IMR-90 (cell line): ENCODE measurements at regions not wholly inside any gene's neighbourhood (a gene's known extent, or its start where the extent isn't known, plus 50 kb on each side); places are given as distances from the start of the nearest gene placed in this dataset.

Source experiments
- ATAC-seq: fragments of 200-7000 bp; cut with Tn5 transposase; 2 replicates; pipeline ENCODE4 v1.9.1; 2020; ENCODE audit warnings: low read depth, mild to moderate bottlenecking, moderate library complexity
- BruUV-seq: library from RNA; stranded (reverse); fragments of 400-500 nt; replicated peaks from 2 replicates; lab custom pipeline; 2021; lab: Mats Ljungman, UMichigan
- CTCF ChIA-PET: fragments of 300-600 bp; formaldehyde crosslinking; extraction: SDS; loops from one replicate; lab custom pipeline; 2021; ENCODE audit warnings: antibody characterized with exemption; lab: Yijun Ruan, JAX
- POLR2A ChIA-PET: fragments of 300-600 bp; sonication (Branson Sonifier 250); formaldehyde crosslinking; loops from one replicate; lab custom pipeline; 2022; ENCODE audit warnings: antibody characterized with exemption; ENCODE audit not compliant: unreplicated experiment; lab: Charles Lee
- DNase-seq: peaks from one replicate; pipeline ENCODE4 v3.0.0; 2013
- H2AFZ ChIP-seq: replicated peaks from 2 replicates; pipeline ENCODE3; 2013; ENCODE audit warnings: low read length, mild to moderate bottlenecking; ENCODE audit not compliant: poor library complexity
- H2AK5ac ChIP-seq: 2 replicates; pipeline ENCODE4 v1.6.1; 2013; ENCODE audit warnings: low read depth, low read length, inconsistent platforms
- H2AK9ac ChIP-seq: replicated peaks from 2 replicates; pipeline ENCODE3; 2013; ENCODE audit warnings: mild to moderate bottlenecking, low read depth, low read length, moderate library complexity; ENCODE audit not compliant: poor library complexity
- H2BK120ac ChIP-seq: 2 replicates; pipeline ENCODE4 v1.6.1; 2013; ENCODE audit warnings: low read depth, low read length, inconsistent platforms
- H2BK15ac ChIP-seq: 3 replicates; pipeline ENCODE4 v1.6.1; 2013; ENCODE audit warnings: low read depth, low read length, inconsistent platforms
- H2BK20ac ChIP-seq: 2 replicates; pipeline ENCODE4 v1.6.1; 2013; ENCODE audit warnings: low read depth, mild to moderate bottlenecking, inconsistent platforms, low read length, moderate library complexity
- H2BK5ac ChIP-seq: 2 replicates; pipeline ENCODE4 v1.6.1; 2013; ENCODE audit warnings: mild to moderate bottlenecking, low read depth, low read length, inconsistent platforms; ENCODE audit not compliant: poor library complexity, severe bottlenecking
- H3K14ac ChIP-seq: replicated peaks from 2 replicates; pipeline ENCODE4 v1.6.1; 2013; ENCODE audit warnings: low read depth, low read length, inconsistent platforms
- H3K18ac ChIP-seq: 2 replicates; pipeline ENCODE4 v1.6.1; 2013; ENCODE audit warnings: low read depth, low read length, control low read depth
- H3K23ac ChIP-seq: 2 replicates; pipeline ENCODE4 v1.6.1; 2013; ENCODE audit warnings: low read depth, low read length, inconsistent platforms
- H3K27ac ChIP-seq: 2 replicates; pipeline ENCODE4 v1.5.1; 2013; ENCODE audit warnings: mild to moderate bottlenecking, control low read depth, low read length; ENCODE audit not compliant: insufficient read depth
- H3K27me3 ChIP-seq: 2 replicates; pipeline ENCODE4 v1.6.1; 2013; ENCODE audit warnings: low read length; ENCODE audit not compliant: control insufficient read depth, insufficient read depth
- H3K36me3 ChIP-seq: 2 replicates; pipeline ENCODE4 v1.6.1; 2013; ENCODE audit warnings: low read length, mixed read lengths; ENCODE audit not compliant: control insufficient read depth, insufficient read depth
- H3K4ac ChIP-seq: 2 replicates; pipeline ENCODE4 v1.6.1; 2013; ENCODE audit warnings: low read depth, low read length, inconsistent platforms
- H3K4me1 ChIP-seq: 2 replicates; pipeline ENCODE4 v1.6.1; 2013; ENCODE audit warnings: low read length, mixed read lengths; ENCODE audit not compliant: control insufficient read depth, insufficient read depth
- H3K4me2 ChIP-seq: 2 replicates; pipeline ENCODE4 v1.6.1; 2013; ENCODE audit warnings: low read depth, mild to moderate bottlenecking, control low read depth, low read length, moderate library complexity
- H3K4me3 ChIP-seq: 2 replicates; pipeline ENCODE4 v1.5.1; 2013; ENCODE audit warnings: low read depth, mild to moderate bottlenecking, control low read depth, low read length, moderate library complexity; ENCODE audit not compliant: insufficient read depth
- H3K56ac ChIP-seq: 2 replicates; pipeline ENCODE4 v1.6.1; 2013; ENCODE audit warnings: low read length, inconsistent platforms; ENCODE audit not compliant: insufficient read depth; ENCODE audit errors: extremely low read depth
- H3K79me1 ChIP-seq, 2 experiments: 2 replicates each; pipeline ENCODE4 v1.6.1; 2013; ENCODE audit warnings: low read length in 2 of 2, inconsistent platforms in 1 of 2, low read depth in 1 of 2
- H3K9ac ChIP-seq: 2 replicates; pipeline ENCODE4 v1.6.1; 2013; ENCODE audit warnings: low read depth, low read length, control low read depth
- H3K9me1 ChIP-seq: 2 replicates; pipeline ENCODE4 v1.6.1; 2013; ENCODE audit warnings: low read length, inconsistent platforms; ENCODE audit not compliant: insufficient read depth
- H3K9me3 ChIP-seq: 2 replicates; pipeline ENCODE4 v1.6.1; 2013; ENCODE audit warnings: low read length; ENCODE audit not compliant: control insufficient read depth, insufficient read depth
- H4K20me1 ChIP-seq: 2 replicates; pipeline ENCODE4 v1.6.1; 2013; ENCODE audit warnings: low read length, inconsistent platforms; ENCODE audit not compliant: insufficient read depth
- H4K5ac ChIP-seq: 2 replicates; pipeline ENCODE4 v1.6.1; 2013; ENCODE audit warnings: mild to moderate bottlenecking, low read depth, low read length, control low read depth
- H4K8ac ChIP-seq, 2 experiments: 2 replicates each; pipeline ENCODE4 v1.6.1; 2013; ENCODE audit warnings: low read depth in 2 of 2, low read length in 2 of 2, control low read depth in 1 of 2, inconsistent platforms in 1 of 2
- H4K91ac ChIP-seq: 2 replicates; pipeline ENCODE4 v1.6.1; 2013; ENCODE audit warnings: low read depth, low read length, inconsistent platforms; ENCODE audit not compliant: insufficient read depth
- BHLHE40 ChIP-seq: fragments of 150-350 bp; IDR thresholded peaks from 2 replicates; pipeline ENCODE4 v1.6.1; 2016; ENCODE audit warnings: mild to moderate bottlenecking, low read depth, low read length
- CEBPB ChIP-seq: IDR thresholded peaks from 2 replicates; pipeline ENCODE4 v1.6.1; 2012; ENCODE audit warnings: low read depth, low read length, improper control_type of control experiment
- CHD1 ChIP-seq: IDR thresholded peaks from 2 replicates; pipeline ENCODE4 v1.6.1; 2012; ENCODE audit warnings: low read depth, low read length, improper control_type of control experiment
- CTCF ChIP-seq: conservative IDR thresholded peaks from 2 replicates; pipeline ENCODE4 v1.5.1; 2012; ENCODE audit warnings: mild to moderate bottlenecking, low read depth, low read length, improper control_type of control experiment
- ELK1 ChIP-seq: fragments of 150-350 bp; IDR thresholded peaks from 2 replicates; pipeline ENCODE4 v1.6.1; 2016; ENCODE audit warnings: low read depth, mild to moderate bottlenecking, low read length, moderate library complexity, borderline replicate concordance
- FOS ChIP-seq: fragments of 150-350 bp; IDR thresholded peaks from 2 replicates; pipeline ENCODE4 v1.6.1; 2016; ENCODE audit warnings: low read depth, low read length
- MAFK ChIP-seq: IDR thresholded peaks from 2 replicates; pipeline ENCODE4 v1.6.1; 2012; ENCODE audit warnings: low read depth, low read length, improper control_type of control experiment
- MAZ ChIP-seq: IDR thresholded peaks from 2 replicates; pipeline ENCODE4 v1.6.1; 2012; ENCODE audit warnings: low read depth, mild to moderate bottlenecking, low read length, improper control_type of control experiment, moderate library complexity, borderline replicate concordance
- MXI1 ChIP-seq: IDR thresholded peaks from 2 replicates; pipeline ENCODE4 v1.6.1; 2012; ENCODE audit warnings: low read depth, mild to moderate bottlenecking, low read length, moderate library complexity, borderline replicate concordance
- NFE2L2 ChIP-seq: fragments of 150-350 bp; IDR thresholded peaks from 2 replicates; pipeline ENCODE4 v1.6.1; 2016; ENCODE audit warnings: low read depth, mild to moderate bottlenecking, low read length
- POLR2A ChIP-seq: IDR thresholded peaks from 2 replicates; pipeline ENCODE4 v1.6.1; 2012; ENCODE audit warnings: mild to moderate bottlenecking, low read depth, low read length
- RAD21 ChIP-seq: IDR thresholded peaks from 2 replicates; pipeline ENCODE4 v1.6.1; 2012; ENCODE audit warnings: low read length, improper control_type of control experiment
- RCOR1 ChIP-seq: IDR thresholded peaks from 2 replicates; pipeline ENCODE4 v1.6.1; 2012; ENCODE audit warnings: mild to moderate bottlenecking, low read length, improper control_type of control experiment; ENCODE audit not compliant: insufficient replicate concordance
- RFX5 ChIP-seq: IDR thresholded peaks from 2 replicates; pipeline ENCODE4 v1.8.0; 2012; ENCODE audit warnings: low read depth, mild to moderate bottlenecking, low read length, moderate library complexity
- SMC3 ChIP-seq: fragments of 150-350 bp; IDR thresholded peaks from 2 replicates; pipeline ENCODE4 v1.6.1; 2016; ENCODE audit warnings: low read depth, mild to moderate bottlenecking, antibody characterized with exemption, low read length, moderate library complexity
- USF2 ChIP-seq: fragments of 150-350 bp; IDR thresholded peaks from 2 replicates; pipeline ENCODE4 v1.6.1; 2017; ENCODE audit warnings: mild to moderate bottlenecking, antibody characterized with exemption, low read length, low read depth
- WGBS, 2 experiments: methylation state at CpG; one replicate each; pipeline versions ENCODE4 v1.1.5 to v1.1.7; 2013; ENCODE audit warnings: missing lambda C conversion rate in 2 of 2; ENCODE audit not compliant: insufficient read length in 1 of 2; ENCODE audit errors: extremely low coverage in 2 of 2; 5-methylcytosine and 5-hydroxymethylcytosine counted together
- dilution Hi-C: fragments of 300-500 bp; cut with HindIII; formaldehyde crosslinking; loops from one replicate; pipeline ENCODE4 v1.14.3; 2018; ENCODE audit warnings: low sequenced_read_pairs; ENCODE audit not compliant: unreplicated experiment
- in situ Hi-C: fragments of 300-500 bp; cut with MboI; formaldehyde crosslinking; loops from 3 replicates; pipeline ENCODE4 v1.14.3; 2019; ENCODE audit warnings: low sequenced_read_pairs, inconsistent platforms, mixed read lengths
- intact Hi-C: fragments of 100-400 bp; cut with micrococcal nuclease; formaldehyde crosslinking; loops from 2 replicates; pipeline ENCODE4 v1.10.0; 2022

GRCh38 chr10:21194510-21194993 lies 297.4 kb upstream of the NEBL start:
- Histone ChIP-seq H2AFZ (no peak overlapping the region), H3K4me3 (no peak overlapping the region), H3K18ac (no peak overlapping the region), H2BK5ac (no peak overlapping the region), H3K79me1 (no peaks in the 10 kb centered on the region), H3K56ac (no peak overlapping the region), H2AK5ac (no peak overlapping the region), H2BK15ac (no peak overlapping the region), H3K9ac (no peak overlapping the region), H3K4me2 (no peak overlapping the region), H3K14ac (no peak overlapping the region), H4K91ac (no peak overlapping the region), H4K20me1 (no peaks in the 10 kb centered on the region), H2BK20ac (no peak overlapping the region), H3K9me3 (peaks cover 6% of the 10 kb centered on the region), H2AK9ac (no peak overlapping the region), H3K4ac (no peak overlapping the region), H4K5ac (no peak overlapping the region), H3K36me3 (no peaks in the 10 kb centered on the region), H3K4me1 (no peaks in the 10 kb centered on the region), H4K8ac (no peak overlapping the region), H3K27me3 (no peaks in the 10 kb centered on the region), H3K9me1 (no peaks in the 10 kb centered on the region), H3K27ac (no peak overlapping the region), H3K23ac (no peak overlapping the region), H2BK120ac (no peak overlapping the region)
- dilution Hi-C loops (no loop called here), intact Hi-C loops (no loop called here), in situ Hi-C loops (no loop called here)
- ChIA-PET POLR2A (no interaction called here), CTCF (no interaction called here)
- ATAC-seq, result no peak
- DNase-seq, result no peak
- no peak for TF ChIP-seq BHLHE40
- TF ChIP-seq MAZ, result no peak
- TF ChIP-seq NFE2L2, result no peak
- no peak for TF ChIP-seq FOS
- TF ChIP-seq SMC3, result no peak
- TF ChIP-seq POLR2A, result no peak
- TF ChIP-seq ELK1, result no peak
- no peak for TF ChIP-seq MAFK
- TF ChIP-seq CHD1, result no peak
- TF ChIP-seq USF2, result no peak
- no peak for TF ChIP-seq MXI1
- no peak for TF ChIP-seq RCOR1
- TF ChIP-seq CTCF, result no peak
- no peak for TF ChIP-seq RFX5
- no peak for TF ChIP-seq RAD21
- TF ChIP-seq CEBPB, result no peak
- no CpG with 5 or more reads among the region's 5 CpGs for WGBS, 2 experiments
- no TSS peak for BruUV-seq
